B cell (primary cell): ENCODE measurements at regions not wholly inside any gene's neighbourhood (a gene's known extent, or its start where the extent isn't known, plus 50 kb on each side); places are given as distances from the start of the nearest gene placed in this dataset.

Source experiments
- ATAC-seq: fragments of 200-7000 bp; cut with Tn5 transposase; one replicate; pipeline ENCODE4 v1.10.0; 2021; ENCODE audit warnings: low read depth, mild to moderate bottlenecking, moderate number of reproducible peaks, moderate library complexity
- CTCF ChIA-PET: fragments of 350-600 bp; sonication (Branson Sonifier 250); formaldehyde crosslinking; loops from one replicate; lab custom pipeline; 2021; ENCODE audit warnings: antibody characterized with exemption, inconsistent platforms; lab: Charles Lee
- POLR2A ChIA-PET: fragments of 350-600 bp; sonication (Branson Sonifier 250); formaldehyde crosslinking; loops from one replicate; lab custom pipeline; 2021; ENCODE audit warnings: antibody characterized with exemption; lab: Charles Lee
- DNase-seq: peaks from one replicate; pipeline ENCODE4 v3.0.0; 2013
- H2AFZ ChIP-seq: 2 replicates; pipeline ENCODE4 v1.6.1; 2012; ENCODE audit warnings: mild to moderate bottlenecking, low read depth, low read length; ENCODE audit not compliant: insufficient read depth, poor library complexity, severe bottlenecking
- H3K27ac ChIP-seq, 2 donors: 1 replicate in 1 of 2; 2 replicates in 1 of 2; pipeline ENCODE4 v1.5.1; 2012 to 2013; ENCODE audit warnings: low read length in 2 of 2, mild to moderate bottlenecking in 2 of 2, moderate library complexity in 1 of 2
- H3K27me3 ChIP-seq, 4 experiments: fragments of 200-600 bp in 1 of 4; sonication (generic) in 1 of 4; replicated peaks in 1 of 4; 1 replicate in 2 of 4; 2 replicates in 2 of 4; pipeline versions ENCODE4 v1.6.1 to v1.7.0; 2013 to 2016; ENCODE audit warnings: low read length in 3 of 4, mild to moderate bottlenecking in 2 of 4, mixed read lengths in 1 of 4, moderate library complexity in 1 of 4; ENCODE audit not compliant: insufficient read depth in 4 of 4, control insufficient read depth in 3 of 4; ENCODE audit errors: control extremely low read depth in 1 of 4
- H3K36me3 ChIP-seq, 2 experiments: replicated peaks in 1 of 2; 1 replicate in 1 of 2; 2 replicates in 1 of 2; pipeline versions ENCODE4 v1.6.1 to v1.7.1; 2013; ENCODE audit warnings: low read length in 1 of 2; ENCODE audit not compliant: insufficient read depth in 2 of 2, control insufficient read depth in 1 of 2; ENCODE audit errors: control extremely low read depth in 1 of 2, extremely low read depth in 1 of 2
- H3K4me1 ChIP-seq, 2 donors: fragments of 200-600 bp in 1 of 2; sonication (generic) in 1 of 2; 1 replicate in 1 of 2; 2 replicates in 1 of 2; pipeline versions ENCODE4 v1.5.1 to v1.6.1; 2013 to 2017; ENCODE audit warnings: low read length in 2 of 2; ENCODE audit not compliant: control insufficient read depth in 2 of 2, insufficient read depth in 2 of 2
- H3K4me2 ChIP-seq: replicated peaks from 2 replicates; pipeline ENCODE3; 2012; ENCODE audit warnings: mild to moderate bottlenecking, low read depth, low read length; ENCODE audit not compliant: poor library complexity, severe bottlenecking
- H3K4me3 ChIP-seq, 5 experiments: fragments of 200-600 bp in 1 of 5; sonication (generic) in 1 of 5; 1 replicate in 3 of 5; 2 replicates in 2 of 5; pipeline versions ENCODE4 v1.5.1 to v1.7.0; 2011 to 2016; ENCODE audit warnings: low read length in 4 of 5, mild to moderate bottlenecking in 4 of 5, low read depth in 2 of 5, control low read depth in 1 of 5, moderate library complexity in 1 of 5; ENCODE audit not compliant: insufficient read depth in 1 of 5; ENCODE audit errors: control extremely low read depth in 1 of 5, extremely low read depth in 1 of 5
- H3K79me2 ChIP-seq: fragments of 200-600 bp; sonication (generic); one replicate; pipeline ENCODE4 v1.6.0; 2016; ENCODE audit warnings: low read length; ENCODE audit not compliant: control insufficient read depth, insufficient read depth
- H3K9ac ChIP-seq: fragments of 200-600 bp; sonication (generic); 2 replicates; pipeline ENCODE4 v1.6.1; 2017; ENCODE audit warnings: mild to moderate bottlenecking, low read length, moderate library complexity
- H3K9me3 ChIP-seq, 3 donors: one replicate each; pipeline versions ENCODE4 v1.6.1 to v1.7.1; 2013; ENCODE audit warnings: low read length in 2 of 3; ENCODE audit not compliant: control insufficient read depth in 2 of 3, insufficient read depth in 1 of 3; ENCODE audit errors: control extremely low read depth in 1 of 3
- H4K20me1 ChIP-seq: 2 replicates; pipeline ENCODE4 v1.6.0; 2012; ENCODE audit warnings: mild to moderate bottlenecking, low read length; ENCODE audit not compliant: insufficient read depth, control insufficient read depth, poor library complexity, severe bottlenecking
- H3K27ac Mint-ChIP-seq: one replicate; pipeline ENCODE4 v1.8.0; 2021; ENCODE audit warnings: mixed read lengths
- H3K27me3 Mint-ChIP-seq: one replicate; pipeline ENCODE4 v1.8.0; 2021; ENCODE audit warnings: mixed read lengths
- H3K4me1 Mint-ChIP-seq: one replicate; pipeline ENCODE4 v1.8.0; 2021; ENCODE audit warnings: mixed read lengths
- H3K4me3 Mint-ChIP-seq: one replicate; pipeline ENCODE4 v1.8.0; 2021; ENCODE audit warnings: mixed read lengths
- H3K9me3 Mint-ChIP-seq: one replicate; pipeline ENCODE4 v1.8.0; 2022; ENCODE audit warnings: mixed read lengths; ENCODE audit not compliant: insufficient read depth
- EZH2 ChIP-seq: IDR thresholded peaks from 2 replicates; pipeline ENCODE4 v1.6.1; 2012; ENCODE audit warnings: borderline replicate concordance, low read depth, mild to moderate bottlenecking, moderate library complexity, low read length; ENCODE audit not compliant: insufficient read depth, poor library complexity, severe bottlenecking
- WGBS: methylation state at CpG from one replicate; pipeline ENCODE4 v1.1.5; 2013; ENCODE audit warnings: missing lambda C conversion rate; ENCODE audit not compliant: insufficient coverage; 5-methylcytosine and 5-hydroxymethylcytosine counted together
- intact Hi-C: fragments of 100-400 bp; cut with micrococcal nuclease; formaldehyde crosslinking; loops from one replicate; pipeline ENCODE4 v1.10.0; 2022
- TF ChIP-seq, protein P1 (sequence below): fragments of 200-600 bp; IDR thresholded peaks from one replicate; pipeline ENCODE4 v1.8.0; 2022; ENCODE audit warnings: antibody characterized with exemption, mild to moderate bottlenecking

DNA sequence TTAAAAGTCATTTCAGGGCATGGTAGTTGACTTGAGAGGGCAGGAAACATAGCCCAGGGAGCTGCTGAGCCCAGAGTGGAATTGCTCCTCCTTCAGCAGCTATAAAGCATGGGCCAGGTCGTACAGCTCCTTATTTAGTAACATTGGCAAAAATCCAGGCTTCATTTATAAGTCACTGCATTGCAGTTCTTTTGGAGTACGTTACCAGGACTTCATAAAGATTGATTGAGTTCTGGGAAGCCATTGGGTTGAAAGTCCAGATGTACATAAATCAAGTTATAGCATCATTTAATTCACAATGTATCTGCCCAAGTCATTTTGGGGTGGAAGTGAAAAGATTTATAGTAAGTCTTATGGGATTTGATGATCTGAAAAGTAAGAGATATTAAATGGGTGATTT lies 53.0 kb upstream of the ANKEF1 start:
- H3K79me2 ChIP-seq, result no peaks in the 10 kb centered on the region
- H3K4me1 ChIP-seq, result no peaks in the 10 kb centered on the region
- no peaks in the 10 kb centered on the region for H3K9me3 ChIP-seq
- H3K27me3 Mint-ChIP-seq, result peaks cover 13% of the 10 kb centered on the region
- no peak overlapping the region for H3K4me3 Mint-ChIP-seq
- ChIA-PET POLR2A (no interaction called here), CTCF (interaction anchor here (1.5 to 8.6 kb wide), 3 partner anchors 108 to 447 kb away, joined by 3 to 163 read pairs (median 4); no protein-coding TSS in a partner anchor)
- no CpG with 5 or more reads among the region's 2 CpGs for WGBS
- TF ChIP-seq, protein P1, sequence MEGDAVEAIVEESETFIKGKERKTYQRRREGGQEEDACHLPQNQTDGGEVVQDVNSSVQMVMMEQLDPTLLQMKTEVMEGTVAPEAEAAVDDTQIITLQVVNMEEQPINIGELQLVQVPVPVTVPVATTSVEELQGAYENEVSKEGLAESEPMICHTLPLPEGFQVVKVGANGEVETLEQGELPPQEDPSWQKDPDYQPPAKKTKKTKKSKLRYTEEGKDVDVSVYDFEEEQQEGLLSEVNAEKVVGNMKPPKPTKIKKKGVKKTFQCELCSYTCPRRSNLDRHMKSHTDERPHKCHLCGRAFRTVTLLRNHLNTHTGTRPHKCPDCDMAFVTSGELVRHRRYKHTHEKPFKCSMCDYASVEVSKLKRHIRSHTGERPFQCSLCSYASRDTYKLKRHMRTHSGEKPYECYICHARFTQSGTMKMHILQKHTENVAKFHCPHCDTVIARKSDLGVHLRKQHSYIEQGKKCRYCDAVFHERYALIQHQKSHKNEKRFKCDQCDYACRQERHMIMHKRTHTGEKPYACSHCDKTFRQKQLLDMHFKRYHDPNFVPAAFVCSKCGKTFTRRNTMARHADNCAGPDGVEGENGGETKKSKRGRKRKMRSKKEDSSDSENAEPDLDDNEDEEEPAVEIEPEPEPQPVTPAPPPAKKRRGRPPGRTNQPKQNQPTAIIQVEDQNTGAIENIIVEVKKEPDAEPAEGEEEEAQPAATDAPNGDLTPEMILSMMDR, result no peak
- no peak for TF ChIP-seq EZH2
- H3K4me3 ChIP-seq, result no peak overlapping the region
- intact Hi-C loops, result no loop called here
- H3K27me3 ChIP-seq, result peaks cover 0 to 5% (median 0%) of the 10 kb centered on the region in 4 experiments
- H3K36me3 ChIP-seq, result no peaks in the 10 kb centered on the region
- no peak overlapping the region for H3K9ac ChIP-seq
- H3K4me2 ChIP-seq, result no peak overlapping the region
- H3K27ac Mint-ChIP-seq, result no peak overlapping the region
- H2AFZ ChIP-seq, result no peak overlapping the region
- no peak for ATAC-seq
- no peak overlapping the region for H3K27ac ChIP-seq
- DNase-seq, result no peak
- H4K20me1 ChIP-seq, result no peaks in the 10 kb centered on the region
- no peaks in the 10 kb centered on the region for H3K9me3 Mint-ChIP-seq
- H3K4me1 Mint-ChIP-seq, result no peaks in the 10 kb centered on the region

DNA sequence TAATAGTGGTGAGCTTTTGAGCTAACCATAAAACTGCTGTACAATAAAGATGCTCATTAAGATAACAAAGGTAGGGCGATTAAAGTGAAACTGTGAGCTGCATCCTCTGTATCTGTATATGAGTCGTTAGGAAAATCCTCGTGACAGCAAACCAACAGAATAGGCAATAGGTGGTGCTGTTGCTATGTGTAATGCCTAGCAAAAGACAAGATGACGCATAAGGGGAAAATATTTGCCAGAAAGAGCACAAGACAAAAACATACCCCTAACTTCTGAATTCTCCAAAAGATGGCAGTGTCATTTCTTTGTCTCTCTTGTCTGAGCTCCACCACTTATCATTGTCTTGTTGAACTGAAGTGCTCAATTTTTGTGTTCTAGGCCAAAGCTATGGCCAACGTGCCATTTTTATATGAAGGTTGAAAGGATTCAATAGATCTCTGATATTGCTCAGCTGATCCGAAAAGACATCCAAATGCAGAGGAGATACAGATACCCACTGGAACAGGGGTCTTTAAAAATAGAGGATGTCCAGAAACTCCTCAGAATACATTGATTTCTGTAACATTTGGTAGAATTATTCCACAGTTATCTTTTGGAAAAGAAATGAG lies 56.3 kb upstream of the ANKEF1 start:
- H3K27ac Mint-ChIP-seq, result no peak overlapping the region
- ChIA-PET CTCF (interaction anchor here (0.8 to 8.6 kb wide), 13 partner anchors 19 to 498 kb away, joined by 3 to 163 read pairs (median 6); partner anchors contain the start of genes MKKS and SLX4IP), POLR2A (no interaction called here)
- Histone ChIP-seq H3K4me1 (no peaks in the 10 kb centered on the region), H3K9me3 (no peaks in the 10 kb centered on the region), H2AFZ (no peak overlapping the region), H3K27me3 (peaks cover 0 to 5% (median 0%) of the 10 kb centered on the region in 4 experiments), H4K20me1 (no peaks in the 10 kb centered on the region), H3K9ac (no peak overlapping the region), H3K27ac (no peak overlapping the region), H3K4me2 (no peak overlapping the region), H3K36me3 (no peaks in the 10 kb centered on the region), H3K79me2 (no peaks in the 10 kb centered on the region), H3K4me3 (no peak overlapping the region)
- no peaks in the 10 kb centered on the region for H3K4me1 Mint-ChIP-seq
- ATAC-seq (peak; percentile 70), DNase-seq (peak; percentile 73)
- peaks cover 10% of the 10 kb centered on the region for H3K27me3 Mint-ChIP-seq
- TF ChIP-seq, protein P1, result peak; percentile 82
- TF ChIP-seq EZH2, result no peak
- no peak overlapping the region for H3K4me3 Mint-ChIP-seq
- intact Hi-C loops, result loop anchor here (1.0 to 10.0 kb wide), 4 partner anchors 56 to 1564 kb away; partner anchors contain the start of gene ANKEF1
- H3K9me3 Mint-ChIP-seq, result no peaks in the 10 kb centered on the region
- 0% methylated on average over 2 of the region's 6 CpGs for WGBS
